Fibroblast of mammary gland (primary cell): ENCODE measurements at regions not wholly inside any gene's neighbourhood (a gene's known extent, or its start where the extent isn't known, plus 50 kb on each side); places are given as distances from the start of the nearest gene placed in this dataset.

ENCODE experiments used
- DNase-seq: peaks from one replicate; pipeline ENCODE4 v3.0.0-alpha.2; 2010; ENCODE audit warnings: low read depth
- H3K4me3 ChIP-seq: 2 replicates; pipeline ENCODE4 v1.5.1; 2011; ENCODE audit warnings: low read depth, mild to moderate bottlenecking, low read length, moderate library complexity; ENCODE audit not compliant: control insufficient read depth
- CTCF ChIP-seq: conservative IDR thresholded peaks from 2 replicates; pipeline ENCODE4 v1.5.1; 2011; ENCODE audit warnings: low read depth, low read length, inconsistent platforms; ENCODE audit not compliant: control insufficient read depth, insufficient read depth

- H3K4me3 ChIP-seq: no peak overlapping the region
- TF ChIP-seq CTCF: no peak
- DNase-seq: no peak
These were observed 68.2 kb downstream of the CH25H start for GRCh38 chr10:89138755-89139490.

GRCh38 chr10:89134963-89135362 lies 72.2 kb downstream of the CH25H start:
- no peak for DNase-seq
- TF ChIP-seq CTCF: no peak
- no peak overlapping the region for H3K4me3 ChIP-seq

DNA sequence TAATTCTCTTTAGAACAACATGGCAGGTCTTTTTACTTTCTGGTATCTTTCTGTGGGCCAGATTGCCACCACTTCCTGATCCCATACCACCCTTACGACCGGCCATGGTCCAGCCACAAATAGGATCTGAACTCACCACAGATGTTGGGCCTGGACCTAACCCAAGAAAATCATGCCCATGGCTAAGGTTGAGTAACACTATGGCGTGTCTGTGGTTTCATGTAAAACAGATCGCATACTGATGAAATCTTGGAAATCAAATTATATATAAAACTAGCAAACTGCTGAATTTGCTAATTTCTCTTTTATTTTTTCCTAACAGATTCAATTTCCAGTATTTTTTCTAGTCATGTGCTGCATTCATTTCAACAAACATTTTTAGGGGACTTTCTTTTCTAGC lies 77.2 kb downstream of the CH25H start:
- DNase-seq: peak; percentile 87
- TF ChIP-seq CTCF: no peak
- H3K4me3 ChIP-seq: no peak overlapping the region

- DNase-seq: peak; percentile 45
- no peak overlapping the region for H3K4me3 ChIP-seq
- TF ChIP-seq CTCF: no peak
These were observed 84.6 kb downstream of the CH25H start for GRCh38 chr10:89122433-89123051.

- no peak overlapping the region for H3K4me3 ChIP-seq
- no peak for TF ChIP-seq CTCF
- DNase-seq: no peak
These were observed 85.4 kb downstream of the CH25H start for GRCh38 chr10:89121764-89122020.

DNA sequence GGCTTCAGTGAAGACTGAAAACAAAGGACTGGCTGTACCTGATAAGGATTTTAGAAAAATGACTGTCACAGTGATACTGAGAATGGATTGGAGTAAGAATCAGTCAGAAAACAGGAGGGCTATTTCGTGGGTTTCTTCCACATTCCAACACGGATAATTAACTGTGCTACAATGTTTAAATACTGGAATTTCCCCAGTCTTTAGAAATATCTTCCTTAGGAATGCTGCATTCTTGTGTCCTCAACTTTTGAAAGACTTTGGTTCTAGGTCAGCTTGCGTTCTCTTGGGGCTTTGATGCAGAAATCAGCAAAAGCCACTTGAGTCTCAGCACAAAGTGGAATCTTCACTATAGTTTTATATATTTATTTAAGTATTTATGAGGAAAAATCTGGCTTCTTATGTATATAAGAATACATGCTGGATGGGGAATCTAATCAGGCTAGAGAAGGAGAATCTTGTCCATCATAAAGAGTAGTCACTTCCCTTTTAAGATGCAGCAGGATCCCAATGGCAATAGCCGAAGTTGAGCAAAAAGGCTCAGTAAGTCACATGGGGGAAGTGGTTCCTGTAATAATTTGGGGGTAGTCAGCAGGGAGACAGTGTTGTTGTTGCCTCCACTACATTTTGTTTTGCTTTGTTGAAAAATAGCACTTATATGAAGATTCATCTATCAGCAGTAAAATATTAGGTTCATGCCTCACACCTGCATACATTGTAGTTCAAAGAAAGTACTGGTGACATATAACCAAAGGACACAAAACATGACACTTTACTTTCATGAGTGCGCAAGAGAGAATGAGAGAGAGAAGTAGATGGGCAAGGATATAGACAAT lies 86.0 kb downstream of the CH25H start:
- no peak for TF ChIP-seq CTCF
- no peak for DNase-seq
- no peak overlapping the region for H3K4me3 ChIP-seq
